HG03521 (cell line): ENCODE measurements at regions not wholly inside any gene's neighbourhood (a gene's known extent, or its start where the extent isn't known, plus 50 kb on each side); places are given as distances from the start of the nearest gene placed in this dataset.

Experiments
- ATAC-seq: cut with Tn5 transposase; IDR thresholded peaks from one replicate; pipeline ENCODE4 v1.9.1; 2021; ENCODE audit warnings: mild to moderate bottlenecking, moderate library complexity; ENCODE audit not compliant: unreplicated experiment

- ATAC-seq = no peak
Measured at GRCh38 chr4:57916479-57916878, 806.3 kb upstream of the IGFBP7 start.

GRCh38 chr4:57911203-57911602, 801.0 kb upstream of the IGFBP7 start:
- ATAC-seq = no peak

DNA sequence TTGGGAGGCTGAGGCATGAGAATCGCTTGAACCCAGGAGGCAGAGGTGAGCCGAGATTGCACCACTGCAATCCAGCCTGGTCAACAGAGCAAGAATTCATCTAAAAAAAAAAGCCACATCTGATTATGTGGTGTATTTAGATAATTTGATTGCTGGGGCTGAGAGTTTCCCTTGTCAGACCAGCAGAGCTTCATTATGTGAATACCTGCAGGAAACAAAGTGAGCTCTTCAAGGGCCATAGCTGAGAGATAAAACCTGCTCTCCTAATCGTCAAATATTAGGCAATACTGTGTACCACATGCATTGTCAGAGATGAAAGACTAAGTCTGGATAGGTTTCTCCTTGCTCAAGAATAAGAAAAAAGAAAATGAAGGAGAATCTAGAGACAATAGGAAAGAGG, 800.0 kb upstream of the IGFBP7 start:
- no peak for ATAC-seq

- ATAC-seq = no peak
Measured at GRCh38 chr4:57905965-57906364, 795.8 kb upstream of the IGFBP7 start.

DNA sequence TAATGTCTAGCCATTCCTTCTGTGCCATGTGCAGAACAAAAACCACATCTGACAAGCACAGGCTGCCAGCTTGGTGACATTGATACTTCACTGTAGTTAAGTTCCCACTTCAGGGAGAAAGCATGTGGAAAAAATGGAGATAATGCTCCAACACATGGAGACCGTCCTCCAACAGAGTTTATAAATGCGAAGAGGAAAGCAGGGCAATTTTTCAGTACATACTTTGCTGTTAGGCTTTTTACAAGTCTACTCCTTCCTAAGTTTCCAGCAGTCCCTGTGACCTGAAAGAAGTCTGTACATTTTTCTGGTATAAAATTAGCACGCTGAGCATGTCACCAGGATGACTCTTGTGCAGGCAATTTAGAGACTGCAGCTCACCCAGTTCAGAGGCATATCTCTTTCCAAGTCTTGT, 766.9 kb upstream of the IGFBP7 start:
- ATAC-seq = no peak

DNA sequence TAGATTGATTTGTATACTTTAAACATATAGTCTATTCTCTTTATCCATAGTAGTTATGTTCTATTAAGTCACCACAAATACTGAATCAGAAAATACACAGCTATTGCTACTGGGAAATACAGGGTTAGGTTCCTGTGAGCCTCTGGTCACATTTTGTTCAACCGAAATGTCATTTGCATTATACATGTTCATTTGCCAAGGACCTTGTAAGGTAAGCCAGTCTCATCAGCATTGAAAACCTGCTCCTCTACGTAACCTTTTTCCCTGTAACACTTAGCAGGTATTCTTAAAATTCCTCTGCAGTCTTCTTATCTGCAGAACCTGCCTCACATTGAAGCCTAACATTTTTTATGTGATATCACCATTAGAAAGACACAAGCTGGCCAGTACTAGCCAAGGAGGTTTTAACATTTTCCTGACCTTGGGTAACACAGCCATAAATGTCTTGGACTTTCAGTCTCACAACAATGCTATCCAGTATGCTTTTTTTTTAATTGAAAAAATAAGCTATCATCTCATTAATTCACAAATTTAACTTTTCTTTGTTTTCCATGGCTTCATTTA, 765.7 kb upstream of the IGFBP7 start:
- no peak for ATAC-seq

GRCh38 chr4:57866468-57867171, 756.4 kb upstream of the IGFBP7 start:
- ATAC-seq = no peak

DNA sequence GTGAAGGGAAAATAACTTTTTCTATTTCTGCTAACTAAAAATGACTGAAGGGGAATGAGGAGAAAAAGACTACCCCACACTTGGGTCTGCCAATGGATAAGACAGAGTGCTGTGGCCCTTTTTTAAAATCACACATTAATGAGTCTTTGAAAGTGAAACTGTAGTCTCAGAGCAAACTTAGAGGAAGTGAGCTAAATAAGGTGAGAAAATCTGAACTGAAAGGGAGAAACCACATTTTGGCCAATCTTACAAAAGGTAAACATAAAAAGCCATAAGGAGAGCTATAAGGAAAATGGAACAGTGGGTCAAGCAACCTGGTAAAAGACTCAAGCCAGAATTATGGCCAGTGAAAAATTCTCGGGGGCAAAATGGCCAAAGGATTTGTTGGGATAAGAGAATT, 755.1 kb upstream of the IGFBP7 start:
- ATAC-seq = no peak

GRCh38 chr4:57854748-57855147, 744.6 kb upstream of the IGFBP7 start:
- no peak for ATAC-seq

DNA sequence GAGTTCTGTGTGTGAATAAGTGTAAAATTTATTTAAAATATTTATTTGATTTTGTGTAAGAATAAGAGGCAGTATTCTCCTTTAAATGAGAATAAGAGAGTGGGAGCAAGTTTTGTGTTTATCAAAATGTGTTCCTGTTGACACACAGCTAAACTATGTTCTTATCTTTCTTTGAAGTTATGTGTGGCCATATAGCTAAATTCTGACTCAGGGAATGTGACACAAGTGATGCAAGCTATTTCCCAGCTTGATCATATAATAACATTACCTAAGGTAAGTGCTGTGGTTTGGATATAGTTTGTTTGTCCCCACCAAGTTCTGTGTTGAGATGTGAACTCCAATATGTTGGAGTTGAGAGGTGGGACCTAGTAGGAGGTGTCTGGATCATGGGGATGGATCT, 740.0 kb upstream of the IGFBP7 start:
- no peak for ATAC-seq

DNA sequence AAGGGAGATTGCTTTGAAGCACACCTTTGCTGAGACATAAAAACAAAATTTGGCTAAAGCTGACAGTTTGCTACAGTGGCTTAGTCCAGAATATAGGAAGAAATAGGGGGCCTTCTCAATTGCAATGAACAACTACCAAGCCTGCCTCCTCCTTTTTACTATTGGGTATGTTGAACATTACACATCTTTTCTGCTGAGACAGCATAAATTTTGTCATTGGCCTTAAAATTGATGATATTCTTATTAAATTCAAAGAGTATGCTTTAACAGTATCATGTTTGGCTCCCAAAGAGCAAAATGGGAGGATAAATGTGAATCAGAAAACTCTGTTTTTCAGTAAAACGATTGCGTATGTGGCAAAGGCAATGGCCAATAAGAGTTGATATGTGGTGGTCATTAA, 721.9 kb upstream of the IGFBP7 start:
- ATAC-seq = no peak

- no peak for ATAC-seq
Measured at GRCh38 chr4:57789666-57790065, 679.5 kb upstream of the IGFBP7 start.

DNA sequence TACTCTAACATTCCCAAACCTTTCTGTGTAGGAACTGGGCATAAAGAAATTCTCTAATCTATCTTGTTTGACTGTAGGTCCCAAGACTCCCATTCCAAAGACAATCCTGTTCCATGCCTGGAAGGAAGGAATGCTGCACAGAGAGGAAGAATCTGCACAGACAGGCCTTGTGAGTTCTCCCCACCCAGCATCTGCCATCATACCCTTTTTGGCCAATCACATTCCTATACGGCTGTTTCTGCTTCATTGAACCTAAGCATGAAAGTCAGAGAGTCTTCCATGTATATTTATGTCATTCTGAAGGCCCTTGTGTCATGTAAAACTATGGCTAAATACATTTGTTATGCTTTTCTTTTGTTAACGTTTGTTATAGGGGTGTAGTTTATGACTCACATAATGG, 667.7 kb upstream of the IGFBP7 start:
- no peak for ATAC-seq

DNA sequence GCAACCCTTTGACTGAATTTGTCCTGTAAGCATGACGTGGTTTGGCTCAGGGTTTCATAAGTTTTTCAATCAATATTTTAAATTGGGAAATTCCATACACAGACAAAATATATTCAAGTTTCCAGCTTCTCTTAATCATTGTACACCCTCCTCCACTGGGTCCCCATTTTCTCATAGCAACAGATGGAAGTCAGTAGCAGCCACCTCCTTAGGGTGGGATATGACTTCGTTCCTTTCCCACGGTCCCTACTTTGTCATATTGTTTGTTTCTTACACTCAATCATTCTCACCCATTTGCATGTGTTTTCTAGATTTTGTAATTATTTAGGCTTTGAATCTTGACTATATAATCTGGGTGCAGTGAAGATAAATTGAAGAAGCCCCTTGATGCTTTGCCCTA, 664.5 kb upstream of the IGFBP7 start:
- no peak for ATAC-seq

DNA sequence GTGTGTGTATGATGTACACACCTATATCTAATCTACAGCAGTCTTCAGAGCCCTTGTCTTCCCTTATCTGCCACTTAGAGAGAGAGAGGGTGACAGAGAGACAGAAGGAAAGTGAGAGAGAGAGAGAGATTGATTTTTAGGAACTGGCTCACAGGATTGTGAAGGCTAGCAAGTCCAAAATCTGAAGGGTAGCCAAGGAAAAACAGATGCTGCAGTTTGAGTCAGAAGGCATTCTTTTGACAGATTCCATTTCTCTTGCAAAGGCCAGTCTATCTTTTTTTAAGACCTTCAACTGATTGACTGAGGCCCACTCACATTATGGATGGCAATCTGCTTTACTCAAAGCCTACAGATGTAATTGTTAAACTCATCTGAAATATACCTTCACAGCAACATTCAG, 664.0 kb upstream of the IGFBP7 start:
- no peak for ATAC-seq

DNA sequence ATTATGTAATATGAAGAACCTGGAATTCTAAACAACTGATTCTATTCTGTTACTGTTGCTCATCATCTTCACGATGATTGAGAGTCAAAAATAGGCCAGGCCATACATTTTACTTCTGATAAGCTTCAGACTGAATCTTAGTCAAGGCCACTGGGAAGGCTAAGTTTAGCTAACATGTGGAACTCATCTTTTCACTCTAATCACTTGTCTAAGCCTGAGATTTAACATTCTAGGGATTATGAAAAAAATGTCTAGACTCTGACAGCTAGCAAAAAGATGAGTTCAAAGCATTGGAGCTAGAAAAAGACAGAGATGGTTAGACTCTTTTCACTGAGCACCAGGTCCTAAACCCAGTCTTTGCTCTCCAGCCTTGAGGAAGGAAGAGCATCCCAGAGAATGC, 656.2 kb upstream of the IGFBP7 start:
- no peak for ATAC-seq

- no peak for ATAC-seq
Measured at GRCh38 chr4:57764856-57765255, 654.7 kb upstream of the IGFBP7 start.

- ATAC-seq = no peak
Measured at GRCh38 chr4:57763070-57763469, 652.9 kb upstream of the IGFBP7 start.

- ATAC-seq = no peak
Measured at GRCh38 chr4:57740625-57741190, 630.5 kb upstream of the IGFBP7 start.

DNA sequence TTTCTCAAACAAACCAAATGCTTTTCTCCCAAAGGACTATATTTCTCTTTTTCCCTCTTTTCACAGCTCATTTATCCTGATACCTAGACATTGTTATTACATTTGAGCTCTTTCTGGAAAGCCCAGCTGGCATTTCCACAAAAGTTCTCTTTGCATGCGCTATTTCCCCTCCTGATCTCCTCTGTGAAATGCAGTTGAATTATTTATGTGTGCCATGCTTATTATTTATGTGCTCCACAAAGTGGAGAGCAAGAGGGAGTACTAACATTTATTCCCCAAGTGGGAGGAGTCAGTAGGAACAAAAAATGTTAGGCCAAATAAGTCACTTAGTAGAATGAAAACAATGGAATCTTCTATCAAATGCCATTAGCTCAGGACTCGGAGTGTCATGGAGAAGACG, 626.6 kb upstream of the IGFBP7 start:
- no peak for ATAC-seq

DNA sequence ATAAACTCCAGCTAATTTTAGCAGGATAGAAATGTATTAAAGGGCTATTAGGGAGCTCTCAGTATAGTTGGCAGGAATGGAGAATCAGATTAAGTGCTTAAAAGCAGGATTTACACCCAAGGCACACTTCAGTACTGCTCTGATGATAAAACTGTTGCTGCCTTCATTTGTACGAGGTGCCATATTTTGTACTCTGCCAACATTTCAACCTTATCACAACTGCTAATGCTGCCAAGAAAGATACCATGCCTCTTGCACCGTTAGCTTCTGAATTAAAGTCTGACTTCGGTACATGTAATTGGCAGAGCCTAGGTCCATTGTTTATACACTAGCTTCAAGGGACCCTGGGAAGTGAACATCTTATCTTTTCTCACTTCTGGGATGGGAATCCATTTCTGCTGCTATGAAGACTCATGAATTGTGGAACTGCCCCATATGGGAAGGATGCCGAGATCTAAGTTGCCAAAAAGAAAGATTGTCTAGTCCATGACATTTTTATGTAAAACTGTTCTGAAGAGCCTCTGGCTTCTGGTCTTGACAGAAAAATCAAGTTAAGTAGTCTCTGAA, 624.0 kb upstream of the IGFBP7 start:
- ATAC-seq = no peak
